Thyroid gland (tissue), 4 donors: ENCODE measurements at regions not wholly inside any gene's neighbourhood (a gene's known extent, or its start where the extent isn't known, plus 50 kb on each side); places are given as distances from the start of the nearest gene placed in this dataset.

Experiments
- DNase-seq, 2 donors: peaks; one replicate each; pipeline ENCODE4 v3.0.0-alpha.2; 2019
- H3K27ac ChIP-seq, 3 donors: fragments of 200-600 bp; sonication (generic); 1 replicate in 2 of 3; 2 replicates in 1 of 3; pipeline ENCODE4 v1.5.1; 2016 to 2019; ENCODE audit warnings: mild to moderate bottlenecking in 1 of 3, moderate library complexity in 1 of 3
- H3K27me3 ChIP-seq: fragments of 200-600 bp; sonication (generic); one replicate; pipeline ENCODE4 v1.5.1; 2019
- H3K36me3 ChIP-seq, 2 donors: fragments of 200-600 bp; sonication (generic); one replicate each; pipeline ENCODE4 v1.5.1; 2016 to 2019
- H3K4me1 ChIP-seq, 2 donors: fragments of 200-600 bp; sonication (generic); one replicate each; pipeline ENCODE4 v1.5.1; 2017 to 2019
- H3K4me3 ChIP-seq, 3 donors: fragments of 200-600 bp; sonication (generic); replicated peaks in 1 of 3; 1 replicate in 2 of 3; 2 replicates in 1 of 3; pipeline ENCODE4 v1.5.1; 2016; ENCODE audit warnings: mild to moderate bottlenecking in 1 of 3
- H3K9me3 ChIP-seq: fragments of 200-600 bp; sonication (generic); one replicate; pipeline ENCODE4 v1.5.1; 2017
- POLR2A ChIP-seq, 2 donors: fragments of 450-650 bp; IDR thresholded peaks; one replicate each; pipeline ENCODE4 v1.6.1; 2017; ENCODE audit warnings: antibody characterized with exemption in 2 of 2, mild to moderate bottlenecking in 2 of 2, moderate library complexity in 1 of 2
- WGBS, 2 donors: methylation state at CpG; one replicate each; pipeline ENCODE4 v1.1.5; 2017; 5-methylcytosine and 5-hydroxymethylcytosine counted together
- intact Hi-C: fragments of 100-400 bp; cut with DNase I; formaldehyde crosslinking; loops from one replicate; pipeline ENCODE4 v1.15.1; 2023
- TF ChIP-seq, protein P1 (sequence below), 6 experiments: fragments of 200-600 bp in 3 of 6; fragments of 450-650 bp in 3 of 6; sonication (generic) in 3 of 6; IDR thresholded peaks; one replicate each; pipeline ENCODE4 v1.5.1; 2016 to 2019; ENCODE audit warnings: antibody characterized with exemption in 6 of 6, mild to moderate bottlenecking in 2 of 6, inconsistent platforms in 1 of 6, moderate library complexity in 1 of 6

DNA sequence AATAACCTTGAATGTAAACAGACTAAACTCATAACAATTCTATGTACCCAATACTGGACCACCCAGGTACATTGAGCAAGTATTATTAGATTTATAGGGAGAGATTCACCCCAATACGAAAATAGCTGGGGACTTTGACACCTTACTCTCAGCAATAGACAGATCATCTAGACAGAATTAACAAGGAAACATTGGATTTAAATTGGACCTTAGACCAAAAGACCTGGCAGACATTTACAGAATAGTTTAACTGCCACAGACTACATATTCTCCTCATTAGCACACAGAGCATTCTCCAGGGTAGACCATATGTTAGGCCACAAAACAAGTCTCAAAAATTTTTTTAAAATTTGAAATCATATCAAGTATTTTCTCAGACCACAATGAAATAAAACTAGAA, 397.4 kb downstream of the PIK3R1 start:
- Histone ChIP-seq H3K27me3 (no peaks in the 10 kb centered on the region), H3K36me3 (no peaks in the 10 kb centered on the region), H3K27ac (no peak overlapping the region), H3K4me3 (no peak overlapping the region), H3K9me3 (no peaks in the 10 kb centered on the region), H3K4me1 (no peaks in the 10 kb centered on the region)
- intact Hi-C loops = no loop called here
- no peak for DNase-seq
- 95 to 96% methylated on average over 1 of the region's 1 CpG for WGBS, 2 donors
- no peak for TF ChIP-seq POLR2A (IDR thresholded peaks at IDR 0.05)
- TF ChIP-seq, protein P1, sequence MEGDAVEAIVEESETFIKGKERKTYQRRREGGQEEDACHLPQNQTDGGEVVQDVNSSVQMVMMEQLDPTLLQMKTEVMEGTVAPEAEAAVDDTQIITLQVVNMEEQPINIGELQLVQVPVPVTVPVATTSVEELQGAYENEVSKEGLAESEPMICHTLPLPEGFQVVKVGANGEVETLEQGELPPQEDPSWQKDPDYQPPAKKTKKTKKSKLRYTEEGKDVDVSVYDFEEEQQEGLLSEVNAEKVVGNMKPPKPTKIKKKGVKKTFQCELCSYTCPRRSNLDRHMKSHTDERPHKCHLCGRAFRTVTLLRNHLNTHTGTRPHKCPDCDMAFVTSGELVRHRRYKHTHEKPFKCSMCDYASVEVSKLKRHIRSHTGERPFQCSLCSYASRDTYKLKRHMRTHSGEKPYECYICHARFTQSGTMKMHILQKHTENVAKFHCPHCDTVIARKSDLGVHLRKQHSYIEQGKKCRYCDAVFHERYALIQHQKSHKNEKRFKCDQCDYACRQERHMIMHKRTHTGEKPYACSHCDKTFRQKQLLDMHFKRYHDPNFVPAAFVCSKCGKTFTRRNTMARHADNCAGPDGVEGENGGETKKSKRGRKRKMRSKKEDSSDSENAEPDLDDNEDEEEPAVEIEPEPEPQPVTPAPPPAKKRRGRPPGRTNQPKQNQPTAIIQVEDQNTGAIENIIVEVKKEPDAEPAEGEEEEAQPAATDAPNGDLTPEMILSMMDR (IDR thresholded peaks at IDR 0.05) = no peak

DNA sequence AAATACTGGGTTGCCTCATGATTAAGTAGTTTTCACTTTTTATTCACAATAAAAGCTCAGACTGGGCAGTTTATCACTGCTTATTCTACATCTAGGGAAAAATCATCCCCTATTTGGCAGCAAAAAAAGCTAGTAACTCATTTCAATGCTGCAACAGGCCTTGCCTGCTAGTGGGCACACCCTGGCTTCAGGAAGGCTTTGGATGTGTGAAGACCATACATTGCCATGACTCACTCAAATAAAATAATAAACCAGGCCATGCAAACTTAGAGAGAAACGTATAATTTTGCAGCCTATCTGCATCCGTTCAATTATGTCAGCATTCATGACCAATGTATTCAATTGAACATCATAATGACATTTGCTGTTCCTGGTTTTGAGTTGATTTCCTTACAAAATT, 402.9 kb downstream of the PIK3R1 start:
- 93 to 94% methylated on average over 2 of the region's 2 CpGs for whole genome bisulfite sequencing, 2 donors
- DNase-seq = no peak
- TF ChIP-seq POLR2A (IDR thresholded peaks at IDR 0.05) = no peak
- TF ChIP-seq, protein P1 (IDR thresholded peaks at IDR 0.05) = no peak
- Histone ChIP-seq H3K4me3 (no peak overlapping the region), H3K9me3 (no peaks in the 10 kb centered on the region), H3K27ac (no peak overlapping the region), H3K4me1 (no peaks in the 10 kb centered on the region), H3K27me3 (no peaks in the 10 kb centered on the region), H3K36me3 (no peaks in the 10 kb centered on the region)
- intact Hi-C loops = no loop called here

DNA sequence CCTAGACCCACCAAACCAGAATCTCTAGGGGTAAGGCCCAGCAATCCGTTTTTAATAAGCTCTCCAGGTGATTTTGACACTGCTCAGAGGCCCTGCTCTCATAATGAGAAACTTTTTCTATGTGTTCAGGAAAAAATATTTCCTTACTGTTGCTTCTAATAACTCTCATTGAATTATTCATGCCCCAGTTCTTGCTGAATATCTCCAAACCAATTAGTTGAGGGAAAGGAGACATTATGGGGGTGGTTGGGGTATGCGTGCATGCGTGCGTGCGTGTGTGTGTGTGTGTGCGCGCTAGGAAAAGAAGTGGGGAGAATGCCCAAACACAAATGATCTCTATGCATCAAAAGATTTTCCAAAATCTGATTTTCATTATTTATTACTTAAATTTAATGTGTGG, 411.4 kb downstream of the PIK3R1 start:
- H3K36me3 ChIP-seq = no peaks in the 10 kb centered on the region
- no peak overlapping the region for H3K27ac ChIP-seq
- intact Hi-C loops = no loop called here
- TF ChIP-seq POLR2A (IDR thresholded peaks at IDR 0.05) = no peak
- TF ChIP-seq, protein P1 (IDR thresholded peaks at IDR 0.05) = no peak
- no peaks in the 10 kb centered on the region for H3K27me3 ChIP-seq
- WGBS, 2 donors = 94% methylated on average over 7 of the region's 7 CpGs
- no peaks in the 10 kb centered on the region for H3K9me3 ChIP-seq
- H3K4me1 ChIP-seq = no peaks in the 10 kb centered on the region
- DNase-seq = no peak
- no peak overlapping the region for H3K4me3 ChIP-seq

DNA sequence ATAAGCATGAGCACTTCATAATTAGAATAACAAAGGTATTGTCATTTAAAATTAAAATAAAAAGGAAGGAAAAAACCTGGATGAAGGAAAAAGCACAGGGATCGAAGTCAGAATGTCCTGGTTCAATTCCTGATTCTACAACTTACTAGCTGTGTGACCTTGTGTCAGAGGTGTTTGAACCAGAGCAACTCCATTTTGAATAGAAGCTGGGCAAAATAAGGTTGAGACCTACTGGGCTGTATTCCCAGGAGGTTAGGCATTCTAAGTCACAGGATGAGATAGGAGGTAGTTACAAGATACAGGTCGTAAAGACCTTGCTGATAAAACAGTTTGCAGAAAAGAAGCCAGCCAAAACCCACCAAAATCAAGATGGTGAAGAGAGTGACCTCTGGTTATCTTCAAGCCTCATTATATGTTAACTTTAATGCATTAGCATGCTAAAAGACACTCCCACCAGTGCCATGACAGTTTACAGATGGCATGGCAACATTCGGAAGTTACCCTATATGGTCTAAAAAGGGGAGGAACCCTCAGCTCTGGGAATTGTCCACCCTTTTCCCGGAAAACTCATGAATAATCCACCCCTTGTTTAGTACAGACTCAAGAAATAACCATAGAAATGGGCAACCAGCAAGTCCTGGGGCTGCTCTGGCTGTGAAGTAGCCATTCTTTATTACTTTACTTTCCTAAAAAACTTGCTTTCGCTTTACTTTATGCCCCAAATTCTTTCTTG, 412.7 kb downstream of the PIK3R1 start:
- Histone ChIP-seq H3K4me1 (peaks cover 7 to 8% of the 10 kb centered on the region in 2 donors), H3K36me3 (no peaks in the 10 kb centered on the region), H3K9me3 (no peaks in the 10 kb centered on the region), H3K27ac (no peak overlapping the region), H3K4me3 (no peak overlapping the region), H3K27me3 (no peaks in the 10 kb centered on the region)
- WGBS, 2 donors = 93 to 96% methylated on average over 5 of the region's 5 CpGs
- intact Hi-C loops = no loop called here
- TF ChIP-seq, protein P1 (IDR thresholded peaks at IDR 0.05) = no peak
- no peak for TF ChIP-seq POLR2A (IDR thresholded peaks at IDR 0.05)
- no peak for DNase-seq

DNA sequence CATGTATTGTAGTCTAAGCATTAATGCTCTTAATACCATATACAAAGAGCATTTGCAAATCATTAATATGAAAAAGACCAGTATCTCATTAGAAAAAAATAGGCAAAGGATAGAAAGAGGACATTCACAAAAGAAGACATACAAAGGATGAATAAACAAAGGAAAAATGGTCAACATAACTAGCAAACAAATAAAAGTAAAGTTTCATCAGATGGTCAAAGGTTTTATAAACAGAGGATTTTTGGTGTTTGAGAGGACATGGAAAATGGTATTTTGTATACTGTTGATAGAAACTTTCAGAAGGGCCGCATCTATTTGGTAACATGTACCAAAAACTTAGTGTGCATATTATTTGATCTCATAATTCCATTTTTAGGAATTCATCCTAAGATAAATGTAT, 414.8 kb downstream of the PIK3R1 start:
- no peak overlapping the region for H3K27ac ChIP-seq

More for the DNA sequence above, 414.8 kb downstream of the PIK3R1 start:
- Histone ChIP-seq H3K36me3 (no peaks in the 10 kb centered on the region), H3K4me3 (no peak overlapping the region), H3K4me1 (peaks cover 7 to 8% of the 10 kb centered on the region in 2 donors), H3K9me3 (no peaks in the 10 kb centered on the region), H3K27me3 (no peaks in the 10 kb centered on the region)
- TF ChIP-seq, protein P1 (IDR thresholded peaks at IDR 0.05) = no peak
- intact Hi-C loops = no loop called here
- 97% methylated on average over 1 of the region's 1 CpG for WGBS, 2 donors
- no peak for DNase-seq
